RWPE2 (cell line): ENCODE measurements at regions not wholly inside any gene's neighbourhood (a gene's known extent, or its start where the extent isn't known, plus 50 kb on each side); places are given as distances from the start of the nearest gene placed in this dataset.

Experiments used
- ATAC-seq: fragments of 200-7000 bp; cut with Tn5 transposase; 3 replicates; pipeline ENCODE4 v1.9.1; 2021; ENCODE audit warnings: low read depth
- DNase-seq: peaks from one replicate; pipeline ENCODE4 v3.0.0-alpha.2; 2020; ENCODE audit warnings: low spot score
- H3K27ac ChIP-seq: fragments of 450-650 bp; 2 replicates; pipeline ENCODE4 v1.5.1; 2017; ENCODE audit warnings: mild to moderate bottlenecking; ENCODE audit not compliant: poor library complexity, severe bottlenecking
- H3K27me3 ChIP-seq: fragments of 250-450 bp; sonication (Bioruptor Pico); 2 replicates; pipeline ENCODE4 v1.5.1; 2021; ENCODE audit warnings: mild to moderate bottlenecking, moderate library complexity; ENCODE audit not compliant: insufficient read depth, poor library complexity, severe bottlenecking
- H3K36me3 ChIP-seq: fragments of 250-450 bp; sonication (Bioruptor Pico); 2 replicates; pipeline ENCODE4 v1.5.1; 2020; ENCODE audit warnings: low read depth, mild to moderate bottlenecking, moderate library complexity
- H3K4me1 ChIP-seq: fragments of 250-450 bp; sonication (Bioruptor Pico); 2 replicates; pipeline ENCODE4 v1.5.1; 2021; ENCODE audit warnings: mild to moderate bottlenecking, moderate library complexity; ENCODE audit not compliant: insufficient read depth, poor library complexity, severe bottlenecking
- H3K4me3 ChIP-seq: fragments of 250-450 bp; sonication (Bioruptor Pico); 2 replicates; pipeline ENCODE4 v1.5.1; 2021; ENCODE audit warnings: mild to moderate bottlenecking, moderate library complexity; ENCODE audit not compliant: severe bottlenecking
- H3K9me3 ChIP-seq: fragments of 250-450 bp; sonication (Bioruptor Pico); 2 replicates; pipeline ENCODE4 v1.5.1; 2021; ENCODE audit warnings: mild to moderate bottlenecking, moderate library complexity; ENCODE audit not compliant: severe bottlenecking
- TF ChIP-seq, protein P1 (sequence below): fragments of 450-650 bp; IDR thresholded peaks from one replicate; pipeline ENCODE4 v1.5.1; 2017; ENCODE audit warnings: mild to moderate bottlenecking, moderate library complexity; ENCODE audit not compliant: poor library complexity, severe bottlenecking

DNA sequence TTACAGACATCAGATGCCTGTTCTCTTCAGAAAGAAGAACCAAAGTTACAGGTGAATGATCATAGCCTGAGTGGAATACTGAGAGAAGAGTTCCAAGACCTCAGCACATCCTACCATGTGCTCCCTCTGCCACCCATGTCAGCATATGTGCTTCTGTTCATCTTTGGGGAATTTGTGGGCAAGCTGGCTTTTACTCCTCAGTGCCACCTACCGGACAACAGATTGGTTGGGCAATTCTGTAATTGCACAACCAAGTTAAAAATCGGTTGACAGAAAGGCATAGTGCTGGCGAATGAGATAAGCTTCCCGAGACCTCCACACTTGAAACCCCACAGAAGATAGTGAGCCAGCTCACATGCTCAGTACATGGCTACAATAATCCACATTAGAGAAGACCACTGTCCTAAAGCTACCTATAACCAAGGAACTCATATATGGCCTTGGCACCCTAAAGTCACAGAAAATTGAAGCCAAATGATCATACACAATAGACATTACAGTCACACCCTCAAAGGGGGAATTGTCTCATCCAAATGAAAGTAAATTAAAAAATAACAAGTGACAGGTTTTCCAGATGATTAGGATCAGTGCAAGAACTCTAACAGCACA, 1238.0 kb upstream of the NUDT12 start:
- ATAC-seq: no peak

DNA sequence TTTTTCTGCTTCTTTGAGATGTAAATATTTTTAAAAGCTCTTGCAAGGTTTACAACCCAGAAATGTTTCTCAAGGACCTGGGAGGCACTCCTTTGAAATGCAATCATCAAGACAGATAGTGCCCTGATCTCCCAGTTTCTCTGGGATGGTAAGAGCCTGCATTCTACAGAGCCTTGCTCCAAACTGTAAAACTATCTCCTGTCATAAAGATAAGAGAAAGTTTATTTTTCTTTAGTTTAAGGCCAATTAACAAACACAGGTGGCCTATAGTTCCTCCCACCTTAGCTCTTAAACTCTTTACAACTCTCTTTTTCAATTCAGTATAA, 1231.1 kb upstream of the NUDT12 start:
- Histone ChIP-seq H3K27ac (no peak overlapping the region), H3K36me3 (no peaks in the 10 kb centered on the region), H3K27me3 (no peaks in the 10 kb centered on the region), H3K9me3 (no peaks in the 10 kb centered on the region), H3K4me1 (no peaks in the 10 kb centered on the region), H3K4me3 (no peak overlapping the region)
- no peak for ATAC-seq
- TF ChIP-seq, protein P1, sequence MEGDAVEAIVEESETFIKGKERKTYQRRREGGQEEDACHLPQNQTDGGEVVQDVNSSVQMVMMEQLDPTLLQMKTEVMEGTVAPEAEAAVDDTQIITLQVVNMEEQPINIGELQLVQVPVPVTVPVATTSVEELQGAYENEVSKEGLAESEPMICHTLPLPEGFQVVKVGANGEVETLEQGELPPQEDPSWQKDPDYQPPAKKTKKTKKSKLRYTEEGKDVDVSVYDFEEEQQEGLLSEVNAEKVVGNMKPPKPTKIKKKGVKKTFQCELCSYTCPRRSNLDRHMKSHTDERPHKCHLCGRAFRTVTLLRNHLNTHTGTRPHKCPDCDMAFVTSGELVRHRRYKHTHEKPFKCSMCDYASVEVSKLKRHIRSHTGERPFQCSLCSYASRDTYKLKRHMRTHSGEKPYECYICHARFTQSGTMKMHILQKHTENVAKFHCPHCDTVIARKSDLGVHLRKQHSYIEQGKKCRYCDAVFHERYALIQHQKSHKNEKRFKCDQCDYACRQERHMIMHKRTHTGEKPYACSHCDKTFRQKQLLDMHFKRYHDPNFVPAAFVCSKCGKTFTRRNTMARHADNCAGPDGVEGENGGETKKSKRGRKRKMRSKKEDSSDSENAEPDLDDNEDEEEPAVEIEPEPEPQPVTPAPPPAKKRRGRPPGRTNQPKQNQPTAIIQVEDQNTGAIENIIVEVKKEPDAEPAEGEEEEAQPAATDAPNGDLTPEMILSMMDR: no peak
- DNase-seq: no peak

More for the DNA sequence above, 1238.0 kb upstream of the NUDT12 start:
- Histone ChIP-seq H3K4me1 (no peaks in the 10 kb centered on the region), H3K27ac (no peak overlapping the region), H3K9me3 (no peaks in the 10 kb centered on the region), H3K36me3 (no peaks in the 10 kb centered on the region), H3K27me3 (no peaks in the 10 kb centered on the region), H3K4me3 (no peak overlapping the region)
- TF ChIP-seq, protein P1: peak; percentile 76
- no peak for DNase-seq

DNA sequence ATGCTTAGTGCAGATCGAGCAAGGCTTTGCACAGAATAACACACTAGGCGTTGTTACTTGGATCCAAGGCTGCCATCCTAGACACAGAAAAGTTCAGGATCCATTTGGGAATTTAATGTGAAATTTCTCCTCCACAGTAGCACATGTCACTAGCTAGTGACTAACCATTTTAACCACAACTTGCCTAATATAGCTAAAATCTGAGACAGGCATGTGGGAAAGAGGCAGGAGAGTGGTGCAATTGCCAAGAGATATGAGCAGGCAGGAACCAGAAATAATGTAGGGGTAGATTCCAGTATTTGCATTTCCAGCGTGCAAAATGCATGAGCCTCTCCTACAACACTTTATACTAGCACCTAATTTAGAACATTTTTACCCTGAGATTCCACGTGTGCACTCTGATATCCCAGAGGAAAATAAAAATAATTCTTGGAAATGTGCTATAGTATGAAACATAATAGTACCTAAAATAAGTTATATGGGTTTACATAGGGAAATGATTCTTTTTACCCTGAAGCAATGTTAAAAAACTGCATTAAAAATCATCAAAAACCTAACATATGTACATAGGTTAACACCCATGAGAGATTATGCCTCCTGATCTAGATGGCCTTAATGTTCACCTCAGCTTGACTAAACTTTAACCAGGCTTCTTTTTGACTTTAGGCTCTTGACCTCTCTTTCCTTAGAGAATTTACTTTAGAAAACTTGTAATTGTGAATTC, 1230.6 kb upstream of the NUDT12 start:
- Histone ChIP-seq H3K4me3 (no peak overlapping the region), H3K27ac (no peak overlapping the region), H3K4me1 (no peaks in the 10 kb centered on the region), H3K9me3 (no peaks in the 10 kb centered on the region), H3K36me3 (no peaks in the 10 kb centered on the region), H3K27me3 (no peaks in the 10 kb centered on the region)
- ATAC-seq (peak; percentile 36; the same call in 1 of the 3 replicates), DNase-seq (no peak)
- TF ChIP-seq, protein P1: no peak

- Histone ChIP-seq H3K4me3 (no peak overlapping the region), H3K4me1 (no peaks in the 10 kb centered on the region), H3K27ac (no peak overlapping the region), H3K9me3 (no peaks in the 10 kb centered on the region), H3K27me3 (no peaks in the 10 kb centered on the region), H3K36me3 (no peaks in the 10 kb centered on the region)
- ATAC-seq (no peak), DNase-seq (no peak)
- TF ChIP-seq, protein P1: no peak
Observed at GRCh38 chr5:104789366-104789765, 1226.8 kb upstream of the NUDT12 start.

DNA sequence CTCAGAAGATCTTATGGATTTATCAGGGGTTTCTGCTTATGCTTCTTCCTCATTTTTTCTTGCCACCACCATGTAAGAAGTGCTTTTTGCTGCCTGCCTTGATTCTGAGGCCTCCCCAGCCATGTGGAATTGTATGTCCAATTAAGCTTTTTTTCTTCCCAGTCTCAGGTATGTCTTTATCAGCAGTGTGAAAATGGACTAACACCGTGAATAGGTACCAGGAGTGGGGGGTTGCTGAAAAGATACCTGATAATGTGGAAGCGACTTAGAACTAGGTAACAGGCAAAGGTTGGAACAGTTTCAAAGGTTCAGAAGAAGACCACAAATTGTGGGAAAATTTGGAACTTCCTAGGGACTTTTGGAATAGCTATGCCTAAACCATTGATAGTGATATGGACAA, 1222.5 kb upstream of the NUDT12 start:
- Histone ChIP-seq H3K27ac (no peak overlapping the region), H3K36me3 (no peaks in the 10 kb centered on the region), H3K9me3 (no peaks in the 10 kb centered on the region), H3K4me1 (no peaks in the 10 kb centered on the region), H3K4me3 (no peak overlapping the region), H3K27me3 (no peaks in the 10 kb centered on the region)
- TF ChIP-seq, protein P1: no peak
- DNase-seq (no peak), ATAC-seq (no peak)
